GM12878 (cell line): ENCODE measurements at regions not wholly inside any gene's neighbourhood (a gene's known extent, or its start where the extent isn't known, plus 50 kb on each side); places are given as distances from the start of the nearest gene placed in this dataset.

Experiments
- ATAC-seq: fragments of 200-7000 bp; cut with Tn5 transposase; 3 replicates; pipeline ENCODE4 v1.9.1; 2020; ENCODE audit warnings: mild to moderate bottlenecking, moderate library complexity
- BruUV-seq: library from RNA; stranded (reverse); fragments of 400-500 nt; replicated peaks from 2 replicates; lab custom pipeline; 2021; lab: Mats Ljungman, UMichigan
- CTCF ChIA-PET: fragments of 300-600 bp; sonication (Branson Sonifier 250); formaldehyde crosslinking; extraction: SDS; loops from one replicate; lab custom pipeline; 2021; ENCODE audit warnings: inconsistent platforms; lab: Yijun Ruan, JAX
- POLR2A ChIA-PET: fragments of 350-600 bp; formaldehyde crosslinking; extraction: SDS; loops from one replicate; lab custom pipeline; 2021; ENCODE audit warnings: inconsistent platforms; lab: Charles Lee
- RAD21 ChIA-PET: fragments of 300-600 bp; sonication (Branson Sonifier 250); formaldehyde crosslinking; loops from one replicate; lab custom pipeline; 2023; ENCODE audit warnings: antibody characterized with exemption; ENCODE audit not compliant: unreplicated experiment; lab: Charles Lee
- SMC1A ChIA-PET: fragments of 300-600 bp; sonication (Branson Sonifier 250); formaldehyde crosslinking; loops from one replicate; lab custom pipeline; 2023; ENCODE audit not compliant: unreplicated experiment, uncharacterized antibody; lab: Charles Lee
- DNase-seq: peaks from one replicate; pipeline ENCODE4 v3.0.0-alpha.2; 2011; ENCODE audit warnings: low read depth, low spot score
- FAIRE-seq: peaks from 3 replicates; lab custom pipeline; 2011; peaks lifted over from hg19 to GRCh38; lab: Jason Lieb, UNC
- H2AFZ ChIP-seq: 2 replicates; pipeline ENCODE4 v1.6.0; 2011; ENCODE audit warnings: low read depth, low read length, control low read depth; ENCODE audit not compliant: control insufficient read depth
- H3K27ac ChIP-seq: 2 replicates; pipeline ENCODE4 v1.5.1; 2011; ENCODE audit warnings: control low read depth; ENCODE audit not compliant: control insufficient read depth, insufficient read depth
- H3K27me3 ChIP-seq, 2 experiments: replicated peaks in 1 of 2; 2 replicates each; pipeline versions ENCODE4 v1.6.0 to v1.6.1; 2011; ENCODE audit warnings: low read length in 1 of 2; ENCODE audit not compliant: control insufficient read depth in 2 of 2, insufficient read depth in 2 of 2
- H3K36me3 ChIP-seq, 2 experiments: 2 replicates each; pipeline ENCODE4 v1.5.1; 2011; ENCODE audit warnings: low read length in 1 of 2; ENCODE audit not compliant: control insufficient read depth in 2 of 2, insufficient read depth in 2 of 2
- H3K4me1 ChIP-seq: 2 replicates; pipeline ENCODE4 v1.6.1; 2011; ENCODE audit warnings: mild to moderate bottlenecking, low read length, moderate library complexity, mixed read lengths; ENCODE audit not compliant: control insufficient read depth, insufficient read depth
- H3K4me2 ChIP-seq: 2 replicates; pipeline ENCODE4 v1.6.0; 2011; ENCODE audit warnings: control low read depth; ENCODE audit not compliant: control insufficient read depth, insufficient read depth
- H3K4me3 ChIP-seq: fragments of 200-600 bp; sonication (generic); 2 replicates; pipeline ENCODE4 v1.5.1; 2016
- H3K79me2 ChIP-seq: 2 replicates; pipeline ENCODE4 v1.6.0; 2011; ENCODE audit warnings: low read length; ENCODE audit not compliant: control insufficient read depth, insufficient read depth
- H3K9ac ChIP-seq: 2 replicates; pipeline ENCODE4 v1.8.0; 2011; ENCODE audit warnings: low read length, control low read depth, mixed read lengths; ENCODE audit not compliant: control insufficient read depth, insufficient read depth
- H3K9me3 ChIP-seq: replicated peaks from 3 replicates; pipeline ENCODE4 v1.5.1; 2011; ENCODE audit warnings: mild to moderate bottlenecking, low read length; ENCODE audit not compliant: control insufficient read depth, insufficient read depth
- H4K20me1 ChIP-seq: 2 replicates; pipeline ENCODE4 v1.6.0; 2011; ENCODE audit not compliant: control insufficient read depth, insufficient read depth
- BRCA1 ChIP-seq: IDR thresholded peaks from 2 replicates; pipeline ENCODE4 v1.6.1; 2011; ENCODE audit warnings: low read depth, low read length, improper control_type of control experiment
- DPF2 ChIP-seq: fragments of 450-650 bp; IDR thresholded peaks from 2 replicates; pipeline ENCODE4 v1.6.1; 2017; ENCODE audit warnings: mild to moderate bottlenecking
- GABPA ChIP-seq: IDR thresholded peaks from 2 replicates; pipeline ENCODE4 v1.6.1; 2014; ENCODE audit warnings: antibody characterized with exemption, low read depth, mild to moderate bottlenecking, inconsistent platforms
- GATAD2B ChIP-seq: fragments of 450-650 bp; conservative IDR thresholded peaks from 2 replicates; pipeline ENCODE4 v1.6.1; 2017; ENCODE audit warnings: low read depth, mild to moderate bottlenecking, moderate library complexity
- IKZF1 ChIP-seq: fragments of 450-650 bp; conservative IDR thresholded peaks from 2 replicates; pipeline ENCODE4 v1.6.1; 2017; ENCODE audit warnings: antibody characterized with exemption, mild to moderate bottlenecking
- IKZF2 ChIP-seq, 2 experiments: fragments of 450-650 bp; IDR thresholded peaks; 2 replicates each; pipeline ENCODE4 v1.6.1; 2017; ENCODE audit warnings: mild to moderate bottlenecking in 2 of 2, moderate library complexity in 2 of 2
- MTA3 ChIP-seq: IDR thresholded peaks from 2 replicates; pipeline ENCODE4 v1.6.1; 2012; ENCODE audit warnings: low read length, inconsistent platforms, borderline replicate concordance
- NFXL1 ChIP-seq: fragments of 450-650 bp; IDR thresholded peaks from 2 replicates; pipeline ENCODE4 v1.6.1; 2017; ENCODE audit warnings: antibody characterized with exemption, mild to moderate bottlenecking, borderline replicate concordance
- RUNX3 ChIP-seq: IDR thresholded peaks from 2 replicates; pipeline ENCODE4 v1.6.1; 2012; ENCODE audit warnings: low read length, inconsistent platforms
- SMC3 ChIP-seq: IDR thresholded peaks from 2 replicates; pipeline ENCODE4 v1.6.1; 2011; ENCODE audit warnings: low read length, improper control_type of control experiment, borderline replicate concordance
- SPI1 ChIP-seq: IDR thresholded peaks from 2 replicates; pipeline ENCODE4 v1.6.1; 2011; ENCODE audit warnings: low read depth, mild to moderate bottlenecking, low read length, moderate library complexity, borderline replicate concordance; ENCODE audit not compliant: insufficient read depth
- TBL1XR1 ChIP-seq: IDR thresholded peaks from 2 replicates; pipeline ENCODE4 v1.6.1; 2012; ENCODE audit warnings: low read depth, low read length, improper control_type of control experiment
- YBX1 ChIP-seq: fragments of 450-650 bp; IDR thresholded peaks from 2 replicates; pipeline ENCODE4 v1.6.1; 2016; ENCODE audit warnings: antibody characterized with exemption
- WGBS: methylation state at CpG from one replicate; pipeline ENCODE4 v1.1.6; 2016; ENCODE audit warnings: low lambda C conversion rate; ENCODE audit not compliant: insufficient replicate concordance, insufficient coverage; ENCODE audit errors: missing lambda C conversion rate; 5-methylcytosine and 5-hydroxymethylcytosine counted together
- in situ Hi-C: fragments of 300-500 bp; cut with MboI; formaldehyde crosslinking; loops from 9 replicates; pipeline ENCODE4 v1.14.3; 2018; ENCODE audit warnings: mixed read lengths
- intact Hi-C: fragments of 100-400 bp; cut with micrococcal nuclease; formaldehyde crosslinking; loops from one replicate; pipeline ENCODE4 v1.14.2; 2022; ENCODE audit not compliant: unreplicated experiment
- TF ChIP-seq, protein P1 (sequence below): fragments of 450-650 bp; conservative IDR thresholded peaks from 2 replicates; pipeline ENCODE4 v1.6.1; 2017; ENCODE audit warnings: mild to moderate bottlenecking, moderate library complexity

DNA sequence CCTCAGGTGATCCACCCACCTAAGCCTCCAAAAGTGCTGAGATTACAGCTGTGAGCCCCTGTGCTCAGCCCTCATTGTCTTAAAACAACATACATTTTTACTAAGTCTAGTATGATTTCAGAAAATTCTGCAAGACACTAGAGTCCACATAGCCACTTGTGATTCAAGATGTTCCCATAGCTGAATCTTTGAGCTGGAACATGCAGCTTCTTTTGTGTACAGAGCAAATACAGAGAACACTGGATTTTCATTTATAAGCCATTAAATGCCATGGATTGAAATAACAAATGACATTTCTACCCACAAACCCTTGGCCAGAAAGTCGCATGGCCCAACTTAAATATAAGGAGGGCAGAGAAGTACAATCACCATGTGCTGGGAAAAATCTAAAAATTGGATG, 1489.2 kb upstream of the GBE1 start (continued):
- TF ChIP-seq RUNX3, result no peak
- TF ChIP-seq GATAD2B, result no peak
- TF ChIP-seq IKZF2 (IDR thresholded peaks at IDR 0.05), result no peak
- no peak for TF ChIP-seq MTA3
- no peak for TF ChIP-seq SMC3
- TF ChIP-seq, protein P1, sequence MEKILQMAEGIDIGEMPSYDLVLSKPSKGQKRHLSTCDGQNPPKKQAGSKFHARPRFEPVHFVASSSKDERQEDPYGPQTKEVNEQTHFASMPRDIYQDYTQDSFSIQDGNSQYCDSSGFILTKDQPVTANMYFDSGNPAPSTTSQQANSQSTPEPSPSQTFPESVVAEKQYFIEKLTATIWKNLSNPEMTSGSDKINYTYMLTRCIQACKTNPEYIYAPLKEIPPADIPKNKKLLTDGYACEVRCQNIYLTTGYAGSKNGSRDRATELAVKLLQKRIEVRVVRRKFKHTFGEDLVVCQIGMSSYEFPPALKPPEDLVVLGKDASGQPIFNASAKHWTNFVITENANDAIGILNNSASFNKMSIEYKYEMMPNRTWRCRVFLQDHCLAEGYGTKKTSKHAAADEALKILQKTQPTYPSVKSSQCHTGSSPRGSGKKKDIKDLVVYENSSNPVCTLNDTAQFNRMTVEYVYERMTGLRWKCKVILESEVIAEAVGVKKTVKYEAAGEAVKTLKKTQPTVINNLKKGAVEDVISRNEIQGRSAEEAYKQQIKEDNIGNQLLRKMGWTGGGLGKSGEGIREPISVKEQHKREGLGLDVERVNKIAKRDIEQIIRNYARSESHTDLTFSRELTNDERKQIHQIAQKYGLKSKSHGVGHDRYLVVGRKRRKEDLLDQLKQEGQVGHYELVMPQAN, result no peak
- TF ChIP-seq NFXL1, result no peak
- TF ChIP-seq BRCA1, result no peak
- TF ChIP-seq IKZF1, result no peak
- no peak for TF ChIP-seq GABPA

DNA sequence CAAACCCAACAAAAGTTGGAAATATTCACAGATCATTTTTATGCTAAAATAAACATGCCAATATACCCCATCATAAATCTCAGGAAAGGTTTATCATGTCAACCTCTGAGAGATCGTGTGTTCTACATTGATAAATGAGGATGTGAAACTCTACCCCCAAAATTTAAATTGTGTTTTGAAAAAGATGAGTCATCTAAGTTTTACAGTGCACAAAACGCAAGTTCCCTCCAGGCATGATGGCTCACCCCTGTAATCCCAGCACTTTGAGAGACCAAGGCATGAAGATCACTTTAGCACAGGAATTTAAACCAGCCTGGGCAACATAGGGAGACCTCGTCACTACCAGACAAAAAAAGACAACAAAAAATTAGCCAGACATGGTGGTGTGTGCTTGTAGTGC, 1487.0 kb upstream of the GBE1 start:
- H3K36me3 ChIP-seq, result no peaks in the 10 kb centered on the region
- H2AFZ ChIP-seq, result no peak overlapping the region
- TF ChIP-seq TBL1XR1 (no peak), YBX1 (no peak), SPI1 (peak; percentile 58; the same call in 1 of the 2 replicates), DPF2 (0 out of 2 replicates have a peak, but pooled peaks have one; percentile 26)
- TF ChIP-seq, all 136 proteins: peak for 2
- Histone ChIP-seq H4K20me1 (no peaks in the 10 kb centered on the region), H3K9ac (no peak overlapping the region), H3K79me2 (no peaks in the 10 kb centered on the region), H3K4me2 (no peak overlapping the region), H3K9me3 (no peaks in the 10 kb centered on the region), H3K27ac (no peak overlapping the region), H3K4me1 (no peaks in the 10 kb centered on the region), H3K4me3 (no peak overlapping the region), H3K27me3 (no peaks in the 10 kb centered on the region)
- no TSS peak for BruUV-seq
- ChIA-PET RAD21 (no interaction called here), POLR2A (no interaction called here), CTCF (no interaction called here), SMC1A (no interaction called here)
- in situ Hi-C loops, result no loop called here
- DNase-seq, result no peak
- no peak for FAIRE-seq
- ATAC-seq, result peak; percentile 66
- intact Hi-C loops, result no loop called here
- WGBS, result 5% methylated on average over 3 of the region's 3 CpGs
